Posterior cingulate gyrus (tissue), 11 donors: ENCODE measurements at regions not wholly inside any gene's neighbourhood (a gene's known extent, or its start where the extent isn't known, plus 50 kb on each side); places are given as distances from the start of the nearest gene placed in this dataset.

Experiments used
- DNase-seq, 10 donors: peaks; one replicate each; pipeline versions ENCODE4 v3.0.0 to v3.0.0-alpha.2; 2020 to 2021; ENCODE audit warnings: mixed read lengths in 3 of 10
- intact Hi-C: fragments of 100-400 bp; cut with DNase I; formaldehyde crosslinking; loops from one replicate; pipeline ENCODE4 v1.15.1; 2023

GRCh38 chr16:65641049-65641761 is 519.3 kb upstream of the CDH11 start:
- intact Hi-C loops, result no loop called here
- DNase-seq, result no peak

- intact Hi-C loops, result no loop called here
- DNase-seq, result no peak
Measured at GRCh38 chr16:65634833-65635232, 513.0 kb upstream of the CDH11 start.

GRCh38 chr16:65634291-65634690 is 512.4 kb upstream of the CDH11 start:
- intact Hi-C loops, result no loop called here
- no peak for DNase-seq

GRCh38 chr16:65624666-65625065 is 502.8 kb upstream of the CDH11 start:
- DNase-seq, result no peak
- intact Hi-C loops, result no loop called here

- DNase-seq, result no peak
- intact Hi-C loops, result no loop called here
Measured at GRCh38 chr16:65624229-65624628, 502.4 kb upstream of the CDH11 start.

- DNase-seq, result no peak
- intact Hi-C loops, result no loop called here
Measured at GRCh38 chr16:65622871-65623270, 501.0 kb upstream of the CDH11 start.

- DNase-seq, result no peak
- intact Hi-C loops, result no loop called here
Measured at GRCh38 chr16:65622151-65622550, 500.3 kb upstream of the CDH11 start.

- intact Hi-C loops, result no loop called here
- DNase-seq, result no peak
Measured at GRCh38 chr16:65621640-65622039, 499.8 kb upstream of the CDH11 start.

- DNase-seq, result no peak
- intact Hi-C loops, result no loop called here
Measured at GRCh38 chr16:65619606-65620005, 497.7 kb upstream of the CDH11 start.

GRCh38 chr16:65618931-65619330 is 497.1 kb upstream of the CDH11 start:
- intact Hi-C loops, result no loop called here

GRCh38 chr16:65618333-65618732 is 496.5 kb upstream of the CDH11 start:
- intact Hi-C loops, result no loop called here
- DNase-seq, result no peak

More at GRCh38 chr16:65618931-65619330, 497.1 kb upstream of the CDH11 start:
- no peak for DNase-seq

- intact Hi-C loops, result no loop called here
- no peak for DNase-seq
Measured at GRCh38 chr16:65617421-65617820, 495.6 kb upstream of the CDH11 start.

- no peak for DNase-seq
- intact Hi-C loops, result loop anchor here (10.0 kb wide), 1 partner anchor 694 kb away; no protein-coding TSS in a partner anchor
Measured at GRCh38 chr16:65608455-65608854, 486.6 kb upstream of the CDH11 start.

- intact Hi-C loops, result loop anchor here (10.0 kb wide), 1 partner anchor 690 kb away; no protein-coding TSS in a partner anchor
- no peak for DNase-seq
Measured at GRCh38 chr16:65604771-65605170, 482.9 kb upstream of the CDH11 start.

- no peak for DNase-seq
- intact Hi-C loops, result loop anchor here (10.0 kb wide), 1 partner anchor 687 kb away; no protein-coding TSS in a partner anchor
Measured at GRCh38 chr16:65601781-65602180, 479.9 kb upstream of the CDH11 start.

- intact Hi-C loops, result loop anchor here (10.0 kb wide), 1 partner anchor 686 kb away; no protein-coding TSS in a partner anchor
- DNase-seq, result no peak
Measured at GRCh38 chr16:65600629-65601028, 478.8 kb upstream of the CDH11 start.

- intact Hi-C loops, result loop anchor here (10.0 kb wide), 1 partner anchor 685 kb away; no protein-coding TSS in a partner anchor
- no peak for DNase-seq
Measured at GRCh38 chr16:65600046-65600445, 478.2 kb upstream of the CDH11 start.

- intact Hi-C loops, result no loop called here
Measured at GRCh38 chr16:65598621-65599020, 476.8 kb upstream of the CDH11 start.

GRCh38 chr16:65583498-65583897 is 461.6 kb upstream of the CDH11 start:
- intact Hi-C loops, result no loop called here
- DNase-seq, result no peak

More at GRCh38 chr16:65598621-65599020, 476.8 kb upstream of the CDH11 start:
- peak in 1 of 10 donors; percentile 18 for DNase-seq

- DNase-seq, result no peak
- intact Hi-C loops, result no loop called here
Measured at GRCh38 chr16:65579050-65579449, 457.2 kb upstream of the CDH11 start.

- DNase-seq, result peak in 1 of 10 donors; percentile 41
- intact Hi-C loops, result no loop called here
Measured at GRCh38 chr16:65576631-65577030, 454.8 kb upstream of the CDH11 start.

- DNase-seq, result peak in 1 of 10 donors; percentile 28
- intact Hi-C loops, result no loop called here
Measured at GRCh38 chr16:65576139-65576538, 454.3 kb upstream of the CDH11 start.
